ENCODE measurements at regions not wholly inside any gene's neighbourhood (a gene's known extent, or its start where the extent isn't known, plus 50 kb on each side); places are given as distances from the start of the nearest gene placed in this dataset.

DNA sequence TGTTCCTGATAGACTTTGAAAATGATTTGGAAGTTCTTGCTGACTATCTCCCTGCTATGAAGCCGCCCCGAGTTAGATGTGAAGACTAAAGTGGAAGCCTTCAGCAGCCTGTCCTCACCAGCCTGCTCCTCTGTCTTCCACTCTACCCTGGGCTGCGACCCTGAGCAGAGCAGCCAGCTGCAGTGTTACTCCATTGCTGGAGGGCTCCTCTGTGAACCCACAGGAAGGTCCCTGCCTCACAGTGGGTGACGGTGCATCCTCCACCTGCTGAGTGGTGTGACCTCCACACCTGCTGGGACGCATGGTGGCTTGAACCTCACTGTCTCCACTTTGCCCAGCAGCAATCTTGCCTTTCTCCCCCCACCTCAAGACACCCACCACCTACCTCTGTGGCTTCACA is 116.4 kb downstream of the IRS2 start:
- no peak for DNase-seq

GRCh38 chr13:109669234-109669612 is 117.2 kb downstream of the IRS2 start:
- DNase-seq = no peak

GRCh38 chr13:109668433-109669233 is 117.8 kb downstream of the IRS2 start:
- DNase-seq = no peak

DNA sequence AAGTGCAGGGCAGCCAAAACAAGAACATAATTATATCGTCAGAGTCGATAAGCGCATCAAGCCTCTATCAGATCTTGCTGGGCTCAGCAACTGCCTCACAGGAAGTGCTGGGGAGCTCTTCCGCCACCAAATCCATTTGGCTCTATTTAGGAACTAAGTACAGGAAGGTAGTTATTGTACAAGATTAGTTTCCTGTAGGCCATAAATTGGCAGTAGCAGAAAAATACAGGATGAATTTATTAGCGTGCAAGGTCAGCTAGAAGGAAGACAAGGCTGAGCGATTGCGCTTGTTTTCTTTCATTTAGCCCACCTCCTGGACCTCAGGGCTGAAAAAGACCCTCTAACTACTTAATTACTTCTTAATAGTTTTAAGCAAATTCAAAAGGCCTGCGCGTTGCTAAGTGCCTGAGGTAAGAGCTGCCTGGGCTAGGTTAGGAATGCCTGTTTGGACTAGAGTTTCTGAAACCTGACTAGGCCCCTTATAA is 118.5 kb downstream of the IRS2 start:
- DNase-seq = peak in 1 of 2 experiments; percentile 53

- no peak for DNase-seq
Observed at GRCh38 chr13:109667056-109667455, 119.3 kb downstream of the IRS2 start.

DNA sequence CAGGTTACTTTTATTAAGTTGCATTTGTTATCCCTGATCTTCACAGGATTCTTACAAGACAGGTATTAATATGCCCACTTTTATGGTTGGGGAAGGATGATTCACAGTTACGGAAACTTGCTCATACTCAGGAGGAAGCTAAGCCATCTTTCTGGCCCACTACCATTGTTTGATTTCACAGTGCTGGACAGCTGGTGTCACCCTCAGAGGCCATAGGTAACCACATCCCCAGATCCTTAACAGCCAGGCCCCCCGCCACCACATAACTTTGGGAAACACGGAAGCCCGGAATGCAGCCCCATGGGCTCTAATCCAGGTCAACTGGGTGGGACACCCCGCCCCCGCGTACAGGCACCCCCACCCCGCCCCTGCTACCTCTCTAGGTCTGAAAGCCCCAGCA is 119.7 kb downstream of the IRS2 start:
- DNase-seq = no peak

DNA sequence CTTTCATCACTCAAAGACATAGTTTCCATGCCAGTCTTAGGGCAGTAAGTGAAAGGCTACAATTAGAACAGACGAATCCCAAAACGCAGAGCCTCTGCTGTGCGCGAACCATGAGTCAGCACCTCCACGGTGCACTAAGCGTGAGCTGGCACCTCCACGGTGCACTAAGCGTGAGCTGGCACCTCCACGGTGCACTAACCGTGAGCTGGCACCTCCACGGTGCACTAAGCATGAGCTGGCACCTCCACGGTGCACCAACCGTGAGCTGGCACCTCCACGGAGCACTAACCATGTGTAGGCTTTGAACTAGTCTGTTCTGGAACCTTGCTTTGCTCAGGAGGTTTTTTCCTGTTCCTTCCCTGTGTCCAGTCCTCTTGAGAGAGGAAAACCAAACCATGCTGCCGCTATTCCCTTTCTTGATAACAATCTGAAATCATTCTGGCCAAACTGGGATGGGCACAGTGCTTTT is 120.6 kb downstream of the IRS2 start:
- no peak for DNase-seq

DNA sequence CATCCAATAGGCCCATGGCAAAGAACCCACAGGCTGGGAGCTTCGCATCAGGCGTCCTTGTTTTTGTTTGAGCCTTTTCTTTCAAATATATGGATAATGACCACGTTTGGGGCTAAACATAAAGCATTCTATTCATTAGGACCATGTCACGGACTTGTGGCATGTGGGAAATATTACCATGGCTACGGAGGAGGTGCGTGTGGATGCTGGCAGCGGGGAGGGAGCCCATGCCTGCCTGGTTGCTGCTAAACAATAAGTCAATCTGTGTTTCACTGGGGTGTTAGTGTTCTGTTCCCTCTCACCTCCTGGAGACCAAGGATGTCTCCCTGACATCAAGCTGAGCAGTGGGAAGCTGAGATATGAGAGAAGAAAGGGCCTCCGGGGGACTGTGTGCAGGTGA is 121.1 kb downstream of the IRS2 start:
- DNase-seq = no peak

- DNase-seq = no peak
Observed at GRCh38 chr13:109657395-109657794, 129.0 kb downstream of the IRS2 start.

DNA sequence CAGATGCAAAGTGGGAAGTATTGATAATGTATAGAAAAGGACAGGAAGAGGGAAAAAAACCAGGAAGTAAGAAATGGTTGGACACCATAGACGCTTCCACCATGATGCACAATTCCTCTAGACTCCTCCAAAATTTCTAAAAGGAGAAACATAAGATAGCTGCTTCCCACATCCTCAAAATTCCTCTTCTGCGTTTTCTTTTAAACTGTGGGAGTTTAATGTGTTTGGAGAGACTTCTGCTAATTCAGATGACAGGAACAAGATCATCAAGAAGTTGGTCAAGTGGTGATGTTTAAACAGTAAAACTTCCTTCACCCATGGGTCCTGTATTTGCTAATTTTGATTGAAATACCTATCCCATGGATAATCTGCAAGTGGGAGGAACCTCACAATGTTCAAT is 130.2 kb downstream of the IRS2 start:
- DNase-seq = no peak

- no peak for DNase-seq
Observed at GRCh38 chr13:109655611-109656010, 130.8 kb downstream of the IRS2 start.

- DNase-seq = no peak
Observed at GRCh38 chr13:109655206-109655600, 131.2 kb downstream of the IRS2 start.

DNA sequence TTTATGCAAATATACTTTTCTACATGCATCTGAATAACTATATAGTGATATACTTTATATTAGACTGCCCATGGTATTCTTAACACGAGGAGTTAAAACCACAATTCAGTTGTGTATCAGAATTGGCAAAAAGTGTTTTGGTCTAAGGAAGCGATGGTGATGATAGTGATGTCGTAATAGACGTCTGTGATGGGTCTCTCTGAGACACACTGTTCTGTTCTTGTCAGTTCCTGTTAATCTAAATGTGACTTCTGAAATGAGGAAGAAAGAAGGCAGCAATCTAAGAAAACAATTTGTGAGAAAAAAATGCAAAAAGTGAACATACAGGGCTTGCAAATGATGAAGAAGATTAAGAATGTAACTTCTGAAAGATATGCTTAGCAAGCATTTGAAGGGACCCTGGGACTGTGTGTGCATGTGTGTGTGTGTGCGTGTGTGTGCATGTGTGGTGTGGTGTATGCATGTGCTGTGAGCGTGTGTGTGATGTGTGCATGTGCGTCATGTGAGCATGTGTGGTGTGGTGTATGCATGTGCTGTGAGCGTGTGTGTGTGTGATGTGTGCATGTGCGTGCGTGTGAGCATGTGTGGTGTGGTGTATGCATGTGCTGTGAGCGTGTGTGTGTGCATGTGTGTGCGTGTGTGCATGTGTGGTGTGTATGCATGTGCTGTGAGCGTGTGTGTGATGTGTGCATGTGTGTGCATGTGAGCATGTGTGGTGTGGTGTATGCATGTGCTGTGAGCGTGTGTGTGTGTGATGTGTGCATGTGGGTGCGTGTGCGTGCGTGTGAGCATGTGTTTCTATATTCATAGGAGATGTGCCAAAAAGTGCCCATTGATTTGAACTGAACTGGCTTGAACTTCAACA is 131.8 kb downstream of the IRS2 start:
- no peak for DNase-seq

- DNase-seq = no peak
Observed at GRCh38 chr13:109652531-109652930, 133.9 kb downstream of the IRS2 start.

GRCh38 chr13:109651854-109652253 is 134.5 kb downstream of the IRS2 start:
- no peak for DNase-seq

GRCh38 chr13:109651311-109651710 is 135.1 kb downstream of the IRS2 start:
- no peak for DNase-seq

GRCh38 chr13:109650861-109651260 is 135.5 kb downstream of the IRS2 start:
- no peak for DNase-seq

DNA sequence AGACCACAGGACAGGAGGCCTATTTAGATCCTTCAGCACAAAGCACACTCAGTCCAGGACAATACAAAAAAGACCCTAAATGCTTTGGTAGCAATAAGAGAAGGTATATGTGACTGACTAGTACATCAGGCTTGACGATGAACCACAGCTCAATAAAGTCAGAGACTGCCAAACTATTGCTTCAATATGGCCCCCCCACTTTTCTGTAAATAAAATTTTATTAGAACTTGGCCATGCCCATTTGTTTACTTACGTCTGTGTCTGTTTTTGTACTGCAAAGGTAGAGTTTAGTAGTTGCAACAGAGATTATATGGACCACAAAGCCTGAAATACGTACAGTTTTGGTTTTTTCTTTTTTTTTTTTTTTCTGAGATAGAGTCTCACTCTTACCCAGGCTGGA is 136.7 kb downstream of the IRS2 start:
- DNase-seq = no peak

DNA sequence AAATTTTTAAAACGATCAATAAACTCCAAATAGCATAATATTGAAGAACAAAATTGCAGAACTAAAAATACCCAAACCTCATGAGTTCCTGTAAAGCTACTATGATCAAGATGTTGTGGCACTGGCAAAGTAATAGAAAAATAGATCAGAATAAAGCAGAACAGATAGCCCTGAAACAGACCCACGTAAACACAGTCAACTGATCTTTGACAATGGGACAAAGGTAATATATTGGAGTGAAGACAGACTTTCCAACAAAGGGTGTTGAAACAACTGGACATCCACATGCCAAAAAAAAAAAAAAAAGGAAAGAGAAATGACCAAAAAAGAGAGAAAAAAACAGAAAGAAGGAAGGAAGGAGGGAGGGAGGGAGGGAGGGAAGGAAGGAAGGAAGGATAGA is 138.7 kb downstream of the IRS2 start:
- no peak for DNase-seq

DNA sequence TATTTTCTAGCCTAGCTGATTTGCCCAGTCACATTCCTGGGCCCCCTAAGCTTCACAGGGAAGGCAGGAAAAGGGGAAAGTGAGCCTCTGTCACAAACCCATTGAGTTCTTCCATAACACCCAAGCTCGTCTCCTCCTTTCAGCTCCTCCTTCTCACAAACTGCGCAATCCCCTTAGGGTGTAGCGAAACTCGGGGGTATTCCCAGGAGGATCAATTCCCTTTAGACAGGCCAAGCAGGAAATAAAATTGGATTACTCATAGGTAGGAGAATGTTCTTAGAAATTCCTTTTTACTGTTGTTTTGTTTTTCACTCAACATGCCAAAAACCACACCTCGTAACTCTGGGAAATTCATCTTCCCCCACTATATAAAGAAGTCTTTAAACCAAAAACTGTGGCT is 139.3 kb downstream of the IRS2 start:
- no peak for DNase-seq

- DNase-seq = no peak
Observed at GRCh38 chr13:109646423-109646822, 140.0 kb downstream of the IRS2 start.

- no peak for DNase-seq
Observed at GRCh38 chr13:109645831-109646230, 140.6 kb downstream of the IRS2 start.

DNA sequence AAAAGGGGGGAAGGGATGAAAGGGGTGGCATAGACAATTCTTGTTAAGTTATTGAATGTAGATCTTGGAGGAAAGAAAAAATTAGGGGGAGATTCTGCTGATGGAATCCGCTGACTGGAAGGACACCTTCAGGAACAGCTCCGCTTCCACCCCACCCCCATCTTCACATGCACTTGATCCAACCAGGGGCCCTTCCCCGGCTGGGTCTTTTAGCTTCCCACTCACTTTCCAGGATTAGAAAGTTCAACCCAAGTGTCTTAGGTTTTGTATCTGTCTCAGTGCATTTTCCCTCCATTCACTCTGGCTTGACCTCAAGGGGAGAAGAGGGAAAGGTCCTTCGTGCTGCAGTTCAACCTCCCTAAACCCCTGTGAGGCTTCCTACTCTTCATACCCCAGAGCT is 141.4 kb downstream of the IRS2 start:
- DNase-seq = no peak

Measured in NCI-H2081 (cell line).